HG03280 (cell line): ENCODE measurements at regions not wholly inside any gene's neighbourhood (a gene's known extent, or its start where the extent isn't known, plus 50 kb on each side); places are given as distances from the start of the nearest gene placed in this dataset.

Source experiments
- ATAC-seq: cut with Tn5 transposase; IDR thresholded peaks from one replicate; pipeline ENCODE4 v1.9.1; 2021; ENCODE audit warnings: mild to moderate bottlenecking, moderate library complexity; ENCODE audit not compliant: unreplicated experiment

DNA sequence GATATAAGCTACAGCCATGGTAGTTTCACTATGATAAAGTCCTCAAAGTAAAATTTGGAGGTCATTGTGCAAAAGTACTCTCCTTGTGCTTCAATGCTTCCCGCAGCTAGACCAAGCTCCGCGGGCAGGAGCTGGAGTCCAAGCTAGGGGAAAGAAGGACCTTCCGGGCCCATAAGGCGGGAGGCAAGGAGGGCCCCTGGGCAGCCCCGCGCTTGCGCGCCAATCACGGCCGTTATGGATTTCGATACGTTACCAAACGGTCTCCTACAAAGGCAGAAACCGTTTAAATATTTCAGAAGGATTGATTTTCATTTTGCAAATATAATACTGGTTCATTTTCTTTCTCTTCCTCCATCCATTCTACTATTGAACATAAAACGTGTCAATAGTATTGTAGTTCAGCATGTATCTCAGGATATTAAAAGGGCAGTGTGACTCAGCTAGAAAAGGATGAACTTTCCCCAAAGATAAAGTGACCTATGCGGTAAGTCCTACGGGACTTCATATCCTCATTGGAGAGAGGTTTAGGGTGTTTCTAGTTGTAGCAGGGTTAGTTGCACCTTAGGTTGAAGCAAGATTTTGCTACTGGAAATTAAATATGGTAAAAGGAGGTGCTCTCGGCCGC, 128.0 kb downstream of the KIF20B start:
- ATAC-seq: no peak

DNA sequence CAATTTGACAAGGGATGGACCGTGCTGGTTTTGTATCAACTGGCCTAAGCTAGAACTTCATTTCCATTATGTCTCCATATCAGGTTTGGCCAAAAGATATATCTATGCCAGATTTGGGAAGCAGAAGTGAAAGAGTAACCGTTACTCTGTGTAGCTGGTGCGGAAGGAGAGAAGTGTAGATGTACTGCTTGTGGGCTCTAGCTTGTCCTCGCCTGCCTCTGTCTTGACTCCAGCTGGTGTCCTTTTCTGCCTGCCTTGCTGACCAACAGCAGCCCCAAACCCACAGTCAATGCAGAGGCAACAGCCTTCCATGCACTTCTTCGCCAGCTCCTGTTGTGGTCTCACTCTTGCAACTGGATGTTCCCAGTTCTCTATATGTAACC, 128.5 kb downstream of the KIF20B start:
- ATAC-seq: no peak

DNA sequence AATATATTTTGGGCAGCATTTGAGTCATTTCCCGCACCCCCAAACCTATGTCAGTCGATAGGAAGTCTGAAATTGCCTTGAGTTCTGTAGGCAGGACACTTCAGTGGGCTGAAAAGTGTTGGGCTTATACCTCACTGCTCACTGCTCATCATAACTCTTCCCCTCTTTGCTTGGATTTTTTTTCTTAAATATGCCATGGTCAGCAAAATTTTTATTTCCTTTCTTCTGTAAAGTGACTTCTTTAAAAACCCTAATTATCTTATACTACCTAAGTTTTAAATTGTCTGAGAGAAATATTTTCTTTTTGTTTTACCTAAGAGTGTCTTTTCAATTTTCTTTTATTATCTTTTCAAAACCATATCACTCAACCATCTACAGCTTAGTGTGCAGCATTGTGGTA, 129.2 kb downstream of the KIF20B start:
- no peak for ATAC-seq

DNA sequence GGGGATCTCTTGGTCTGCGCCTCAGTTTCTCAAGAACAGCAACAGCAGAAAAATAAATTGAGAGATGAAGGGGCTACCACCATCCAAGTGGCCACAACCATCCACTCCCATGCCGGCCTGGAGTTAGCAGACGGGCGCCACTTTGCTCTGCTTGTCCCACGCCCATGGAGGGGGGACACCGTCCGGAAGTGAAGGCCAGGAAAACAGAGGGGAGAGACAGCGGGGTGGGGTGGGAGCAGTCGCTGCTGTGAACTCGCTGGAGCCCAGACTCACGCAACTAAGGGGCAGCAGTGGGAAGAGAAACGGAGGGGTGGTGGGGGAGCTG, 135.4 kb downstream of the KIF20B start:
- no peak for ATAC-seq

DNA sequence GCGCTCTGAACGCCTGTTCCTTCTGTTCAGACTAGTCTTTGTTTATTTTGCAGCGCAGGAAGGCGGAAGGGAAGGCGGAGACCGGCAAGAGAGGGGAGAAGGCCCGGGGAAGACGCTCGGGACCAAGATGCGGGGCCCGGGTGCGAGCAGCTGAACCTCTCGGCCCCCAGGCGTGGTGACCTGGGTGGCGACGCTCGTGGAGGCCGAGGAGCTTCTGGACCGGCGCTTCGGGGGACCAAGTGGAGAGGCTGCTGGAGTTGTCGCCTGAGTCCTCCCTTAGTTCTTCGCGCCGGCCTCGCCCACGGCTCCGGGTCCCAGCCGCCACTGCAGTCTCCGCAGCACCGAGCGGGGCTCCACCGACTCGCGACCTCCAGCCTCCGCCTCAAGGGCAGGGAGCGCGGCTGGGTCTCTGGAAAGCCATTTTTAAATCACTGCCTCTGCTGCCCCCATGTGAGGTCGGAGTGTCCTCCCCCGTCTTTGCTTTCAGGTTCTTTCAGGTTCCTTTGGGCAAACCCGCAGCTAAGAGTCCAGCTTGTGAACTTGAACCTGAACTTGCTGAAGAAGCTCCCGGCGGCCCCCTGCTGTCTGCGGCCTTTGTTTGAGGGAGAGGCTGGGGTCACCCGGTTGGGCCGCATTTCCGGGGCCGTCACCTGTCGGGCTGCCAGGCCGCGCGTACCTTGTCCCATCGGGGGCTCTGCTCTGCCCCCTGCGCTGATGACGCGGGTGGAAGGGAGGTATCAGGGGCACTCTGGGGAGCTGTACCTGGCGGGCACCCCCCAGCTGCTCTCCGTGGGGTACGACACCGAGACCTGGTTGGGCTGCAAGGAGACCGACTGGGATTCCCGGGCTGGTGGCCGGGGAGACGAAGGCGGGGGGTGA, 136.0 kb downstream of the KIF20B start:
- no peak for ATAC-seq

DNA sequence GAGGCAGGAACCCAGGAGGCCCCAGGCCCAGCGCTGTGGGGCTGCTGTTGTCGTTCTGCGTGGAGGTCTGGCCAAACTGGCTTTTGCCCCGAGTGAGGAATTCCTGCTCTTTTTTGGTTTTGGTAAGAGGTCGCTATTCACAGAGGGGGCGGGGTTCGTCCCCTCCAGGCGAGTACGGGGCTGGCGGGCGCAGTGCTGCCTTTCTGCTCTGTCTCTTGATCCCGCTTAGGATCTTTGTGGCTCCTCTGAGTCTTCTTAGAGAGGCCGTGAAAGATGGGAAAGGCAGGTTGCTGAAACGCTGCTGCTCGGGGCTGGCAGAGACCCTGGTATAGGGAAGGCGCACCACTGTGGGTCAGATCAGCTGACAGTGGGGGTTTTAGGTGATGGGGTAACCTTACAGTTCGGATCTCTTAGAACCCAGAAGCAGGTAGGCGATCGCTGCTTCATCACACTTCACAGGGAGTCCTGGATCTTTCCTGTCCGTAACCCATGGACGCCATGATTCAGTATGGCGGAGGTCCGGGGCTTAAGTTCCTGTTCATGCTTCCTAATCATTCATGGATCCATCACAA, 136.7 kb downstream of the KIF20B start:
- no peak for ATAC-seq

DNA sequence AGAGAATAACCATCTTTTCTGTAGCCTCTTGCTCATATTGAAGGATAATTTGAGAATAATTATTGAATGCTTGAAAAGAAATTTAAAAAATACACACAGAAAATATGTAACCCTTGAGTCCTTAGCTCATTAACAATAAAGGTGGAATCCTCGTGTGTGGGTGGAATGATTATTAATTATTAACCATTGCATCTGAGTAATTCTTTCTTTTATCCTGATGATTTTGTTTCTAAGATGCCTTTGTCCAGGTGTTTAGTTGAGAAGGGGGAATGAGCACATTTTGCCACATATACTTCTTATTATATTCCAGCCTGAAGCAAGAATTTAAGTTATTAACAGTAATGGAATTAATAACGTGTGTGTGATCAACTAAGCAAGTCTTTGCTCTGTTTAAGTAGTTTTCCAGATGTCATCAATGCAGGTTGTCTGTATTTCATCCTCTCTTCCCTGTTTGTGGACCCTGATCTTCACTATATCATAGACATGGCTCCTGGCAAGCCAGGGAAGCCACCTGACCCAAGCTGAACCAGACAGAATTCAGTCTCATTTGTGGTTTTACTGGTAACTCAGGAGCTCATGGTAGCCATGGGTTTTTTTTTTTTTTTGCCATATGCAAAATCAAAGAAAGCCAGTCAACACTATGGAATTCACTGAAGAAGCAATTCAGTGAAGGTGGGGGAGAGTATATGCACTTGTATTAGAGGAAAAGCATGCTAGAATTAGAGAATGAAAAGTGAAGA, 144.3 kb downstream of the KIF20B start:
- no peak for ATAC-seq

DNA sequence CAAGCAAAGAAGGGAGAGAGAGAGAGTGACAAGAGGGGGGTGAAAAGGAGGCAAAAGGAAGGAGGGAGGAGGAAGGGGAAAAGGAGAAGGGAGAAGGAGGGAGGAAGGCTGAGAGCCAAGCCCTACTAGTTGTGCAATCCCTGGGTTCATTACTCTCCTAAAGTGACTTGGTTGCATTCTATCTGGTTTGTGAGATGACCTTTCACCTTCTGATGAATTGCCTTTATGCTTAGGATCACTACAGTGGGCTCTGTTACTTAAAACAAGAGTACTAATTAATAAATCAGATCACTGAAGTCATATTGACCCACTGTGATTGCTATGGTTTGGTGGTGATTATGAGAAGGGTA, 144.9 kb downstream of the KIF20B start:
- no peak for ATAC-seq

DNA sequence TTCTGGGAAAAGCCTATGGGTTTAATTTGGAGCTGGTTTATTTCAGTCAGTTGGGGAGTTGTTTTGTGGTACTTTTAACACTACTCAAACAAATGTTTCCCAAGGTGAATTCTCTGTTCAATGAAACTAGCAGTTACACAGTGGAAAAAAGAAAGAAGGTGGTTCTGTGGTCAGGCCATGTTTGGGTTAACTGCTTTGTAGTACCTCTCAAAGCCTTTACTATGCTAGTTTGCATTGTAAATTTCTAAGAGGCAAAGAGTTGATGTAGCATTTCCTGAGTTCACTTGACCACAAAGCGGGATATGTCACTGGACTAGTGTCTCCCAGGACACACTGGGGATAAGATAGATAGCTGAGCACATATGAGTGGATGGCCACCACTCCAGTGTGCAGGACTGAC, 145.4 kb downstream of the KIF20B start:
- ATAC-seq: no peak

DNA sequence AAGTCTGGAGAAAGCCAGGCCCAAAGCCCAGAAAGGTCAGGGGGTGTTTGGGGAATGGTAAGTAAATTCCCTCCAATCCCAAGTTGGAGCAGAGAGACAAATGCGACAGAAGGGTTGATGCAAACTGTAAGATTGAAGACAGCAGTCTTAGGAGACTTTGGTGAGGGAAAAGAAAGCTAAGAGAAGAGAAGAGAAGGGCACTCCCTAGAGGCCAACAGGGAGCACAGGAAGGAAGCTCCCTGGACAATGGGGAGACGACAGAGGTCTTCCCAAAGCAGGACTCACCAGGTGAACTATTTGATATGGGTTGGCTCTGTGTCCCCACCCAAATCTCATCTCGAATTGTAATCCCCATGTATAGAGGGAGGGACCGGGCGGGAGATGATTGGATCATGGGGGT, 151.5 kb downstream of the KIF20B start:
- ATAC-seq: no peak

DNA sequence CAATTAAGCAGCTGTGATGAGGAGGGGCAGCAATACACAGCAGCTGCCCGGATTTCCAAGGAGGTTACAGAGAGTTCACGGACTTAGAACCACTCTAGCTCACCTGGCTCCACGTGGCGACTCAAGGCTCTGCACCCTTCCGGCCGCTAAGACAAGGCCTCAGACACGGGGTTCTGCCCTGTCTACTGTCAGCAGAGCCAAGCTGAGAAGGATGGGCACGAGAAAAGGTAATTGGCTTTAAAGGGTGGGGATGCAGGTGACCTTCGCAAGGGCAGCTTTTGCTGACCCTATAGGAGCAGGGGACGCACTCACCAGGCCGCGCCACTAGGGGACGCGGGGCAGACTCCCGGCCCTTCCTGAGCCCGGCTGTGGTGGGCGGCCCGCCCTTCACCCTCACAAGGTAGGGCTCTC, 152.4 kb downstream of the KIF20B start:
- no peak for ATAC-seq

DNA sequence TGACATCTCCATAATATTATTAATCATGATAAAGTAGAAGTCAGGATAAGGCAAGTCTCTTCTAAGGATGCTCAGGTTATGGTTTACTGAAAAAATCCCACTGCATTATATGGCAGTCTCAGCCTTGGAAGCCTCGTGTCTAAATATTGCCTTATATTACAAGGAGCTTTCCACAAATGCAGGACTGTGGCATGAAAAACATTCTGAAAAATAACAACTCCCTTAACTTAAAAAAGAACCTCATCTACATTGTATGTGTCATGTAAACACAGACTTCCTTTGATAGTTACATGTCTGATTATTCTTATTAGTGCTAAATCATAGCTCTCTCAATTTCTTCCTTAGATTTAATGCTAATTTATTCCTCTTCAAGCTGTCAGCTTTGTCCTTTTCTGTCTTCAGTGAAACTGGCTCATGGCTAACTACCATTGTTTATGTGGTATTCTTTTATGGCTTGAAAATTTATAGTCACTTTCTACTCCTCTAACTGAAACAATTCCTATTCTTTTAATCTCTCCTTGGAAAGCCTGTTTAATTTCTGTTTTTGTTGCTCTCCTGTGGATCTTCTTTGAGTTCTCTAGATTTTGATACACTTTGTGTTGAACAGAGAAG, 156.1 kb downstream of the KIF20B start:
- ATAC-seq: no peak

DNA sequence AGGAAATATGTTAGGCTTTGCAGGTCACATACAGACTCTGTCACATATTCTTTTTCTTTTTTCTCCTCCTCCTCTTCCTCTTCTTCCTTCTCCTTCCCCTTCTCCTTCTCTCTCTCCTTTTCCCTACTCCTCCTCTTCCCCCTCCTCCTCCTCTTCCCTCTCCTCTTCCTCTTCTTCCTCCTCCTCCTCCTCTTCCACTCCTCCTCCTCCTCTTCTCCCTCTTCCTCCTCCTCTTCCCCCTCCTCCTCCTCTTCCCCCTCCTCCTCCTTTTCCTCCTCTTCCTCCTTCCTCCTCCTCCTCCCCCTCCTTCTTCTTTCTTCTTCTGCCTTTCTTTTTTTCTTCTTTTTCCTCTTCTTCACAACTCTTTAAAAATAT, 159.8 kb downstream of the KIF20B start:
- no peak for ATAC-seq

DNA sequence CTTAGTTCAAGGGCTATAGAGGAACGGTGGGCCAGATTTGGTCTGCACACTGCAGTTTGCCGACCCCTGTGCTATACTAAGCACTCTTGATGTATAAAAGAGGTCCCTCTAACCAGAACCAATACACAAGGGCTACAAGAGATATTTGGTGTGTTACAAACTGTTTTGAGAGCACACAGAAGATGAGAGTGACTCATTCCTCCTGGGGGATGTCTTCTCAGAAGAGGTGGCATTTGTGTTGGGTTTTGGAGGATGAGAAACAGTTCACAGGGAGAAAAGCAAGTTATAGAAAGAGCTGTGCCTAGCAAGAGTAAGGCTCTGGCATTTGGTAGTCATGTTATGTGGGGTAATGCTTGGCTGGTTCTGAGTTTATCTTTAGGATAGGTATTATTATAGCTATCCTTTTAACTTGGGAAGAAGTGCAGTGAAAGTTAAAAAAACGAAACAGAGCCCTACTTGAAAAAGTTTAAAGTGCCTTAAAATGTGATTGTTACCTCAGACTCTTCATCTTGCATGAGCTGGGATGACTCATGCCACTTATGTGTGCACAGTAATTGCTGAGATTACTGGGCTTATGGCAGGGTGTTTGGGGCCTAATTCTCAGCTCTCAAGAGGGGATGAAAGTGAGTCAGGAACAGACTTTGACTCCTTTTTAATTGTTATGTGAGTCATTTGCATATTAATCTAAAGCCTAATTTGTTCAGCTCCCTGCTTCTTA, 160.4 kb downstream of the KIF20B start:
- no peak for ATAC-seq

DNA sequence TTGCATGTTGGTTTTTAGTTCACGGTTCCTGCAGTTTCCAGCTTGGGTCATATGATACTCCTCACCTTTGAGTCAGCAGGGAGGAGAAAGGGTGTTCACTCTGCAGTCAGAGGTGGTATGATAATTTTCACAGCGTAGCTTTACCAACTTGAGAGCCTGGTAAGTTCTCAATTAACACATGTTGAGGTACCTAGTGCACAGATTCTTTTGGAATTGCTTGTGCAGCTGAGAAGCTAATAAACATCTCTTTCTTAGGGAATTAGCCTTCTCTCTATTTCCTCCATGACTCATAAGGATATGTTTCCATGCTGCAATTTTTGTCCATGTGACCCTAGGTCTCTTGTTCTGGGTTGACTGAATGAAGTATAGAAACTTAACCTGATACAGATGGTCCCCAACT, 166.6 kb downstream of the KIF20B start:
- no peak for ATAC-seq

DNA sequence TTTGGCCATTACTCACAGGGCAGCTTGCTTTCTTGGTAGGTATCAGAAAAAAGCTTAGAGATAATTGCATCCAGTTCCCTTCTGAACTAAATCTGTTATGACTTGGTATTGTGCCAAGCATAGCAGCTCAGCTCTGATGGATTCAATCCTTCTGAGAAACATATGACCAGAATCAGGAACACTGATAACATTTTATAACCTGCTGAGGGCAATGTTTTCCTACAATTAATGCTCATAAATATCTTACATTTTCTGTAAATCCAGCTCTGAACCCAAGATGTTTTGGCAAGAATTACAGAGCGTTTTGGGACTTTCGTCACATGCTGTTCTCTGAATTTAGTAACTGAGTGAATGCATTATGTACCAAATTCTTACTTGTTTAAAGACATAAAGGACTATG, 167.8 kb downstream of the KIF20B start:
- ATAC-seq: no peak

DNA sequence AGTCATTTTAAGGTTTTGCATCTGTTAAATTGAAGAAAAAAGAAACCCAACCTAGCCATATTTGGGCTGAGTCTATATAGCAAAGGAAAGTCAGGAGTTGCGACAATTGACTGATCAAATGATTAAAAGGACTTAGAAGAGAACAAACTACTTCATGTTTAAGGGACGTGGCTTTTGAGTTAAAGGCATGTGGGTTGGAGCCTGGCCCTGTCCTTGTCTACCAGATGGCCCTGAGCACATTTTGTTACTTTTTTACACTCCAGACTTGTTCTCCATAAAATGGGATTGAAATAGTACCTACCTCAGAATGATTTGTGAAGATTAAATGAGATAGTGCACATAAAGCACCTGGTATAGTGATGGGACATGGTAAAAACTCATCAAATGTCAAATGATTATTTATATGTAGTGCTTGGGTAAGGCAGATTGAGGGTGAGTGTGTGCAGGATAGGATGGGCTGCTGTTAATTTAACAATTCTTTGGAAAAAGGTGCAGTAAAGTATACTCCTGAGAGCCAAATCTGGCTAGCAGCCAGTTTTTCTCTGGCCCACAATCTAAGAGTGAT, 168.3 kb downstream of the KIF20B start:
- no peak for ATAC-seq

DNA sequence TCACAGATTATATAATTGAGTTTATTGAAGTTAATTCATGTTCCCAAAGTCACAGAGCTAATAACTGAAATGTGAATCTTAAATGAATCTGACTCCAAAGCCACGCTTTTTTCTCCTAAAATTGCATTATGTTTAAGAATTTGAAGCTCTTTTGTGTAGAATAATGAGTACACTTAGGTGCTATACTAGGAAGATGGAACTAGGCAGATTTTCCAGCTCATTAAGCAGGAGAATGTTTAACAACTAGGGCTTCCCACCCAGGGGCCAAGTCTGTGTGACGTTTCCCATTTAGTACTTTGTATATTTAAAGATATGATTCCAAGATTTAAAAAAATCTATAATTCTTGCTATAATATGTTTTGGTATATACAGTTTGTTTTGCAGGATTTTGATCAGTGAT, 169.5 kb downstream of the KIF20B start:
- ATAC-seq: no peak

DNA sequence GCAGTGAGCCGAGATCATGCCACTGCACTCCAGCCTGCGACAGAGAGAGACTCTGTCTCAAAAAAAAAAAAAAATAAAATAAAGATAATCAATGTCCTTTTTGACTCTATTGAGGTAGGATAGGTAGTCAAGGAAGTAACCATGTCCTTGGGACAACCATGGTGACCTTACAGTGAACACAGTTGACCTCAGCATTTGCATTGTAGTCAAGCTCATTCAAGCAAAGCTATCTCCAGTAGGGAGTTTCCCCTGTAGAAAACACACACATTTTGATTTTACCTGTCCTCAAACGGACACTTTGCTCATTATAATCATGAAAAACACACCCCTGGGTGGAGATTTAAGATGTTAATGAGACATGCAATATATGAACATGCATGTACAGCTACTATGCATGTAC, 171.7 kb downstream of the KIF20B start:
- peak; percentile 57 for ATAC-seq

DNA sequence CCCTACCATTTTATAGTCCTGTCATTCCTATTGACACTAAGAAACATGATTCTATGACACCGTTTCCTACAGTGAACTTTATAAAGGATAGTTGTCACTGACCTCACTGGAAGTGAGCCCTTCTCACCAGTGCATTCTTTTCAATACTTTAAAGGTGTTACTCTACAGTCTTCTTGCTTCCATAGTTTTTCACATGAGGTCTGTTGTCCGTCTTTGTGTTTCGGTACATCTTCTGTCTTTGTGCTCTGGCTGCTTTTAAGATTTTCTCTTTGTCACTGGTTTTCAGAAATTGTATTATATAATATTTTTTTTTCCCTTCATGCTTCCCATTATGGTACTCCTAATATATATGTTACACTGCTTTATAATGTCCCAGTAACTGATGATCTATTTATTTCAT, 174.2 kb downstream of the KIF20B start:
- no peak for ATAC-seq

DNA sequence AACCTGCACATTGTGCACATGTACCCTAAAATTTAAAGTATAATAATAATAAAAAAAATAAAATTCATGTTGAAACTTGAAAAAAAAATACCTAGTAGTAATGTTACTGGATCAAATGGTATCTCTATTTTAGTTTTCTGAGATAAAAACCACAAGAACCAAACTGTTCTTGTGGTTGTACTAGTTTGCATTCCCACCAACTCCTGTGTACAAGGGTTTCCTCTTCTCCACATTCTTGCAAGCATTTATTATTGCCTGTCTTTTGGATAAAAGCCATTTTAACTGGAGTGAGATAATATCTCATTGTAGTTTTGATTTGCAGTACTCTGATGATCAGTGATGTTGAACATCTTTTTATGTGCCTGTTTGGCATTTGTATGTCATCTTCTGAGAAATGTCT, 177.7 kb downstream of the KIF20B start:
- no peak for ATAC-seq
